GM03348 (cell line): ENCODE measurements at regions not wholly inside any gene's neighbourhood (a gene's known extent, or its start where the extent isn't known, plus 50 kb on each side); places are given as distances from the start of the nearest gene placed in this dataset.
"Not testable (repeated sequence)": the region's sequence is repeated elsewhere in the genome, so short reads cannot be mapped to it uniquely, and the experiment has no call there.

ENCODE experiments used
- DNase-seq: peaks from one replicate; pipeline ENCODE4 v3.0.0; 2012; ENCODE audit warnings: low spot score

DNA sequence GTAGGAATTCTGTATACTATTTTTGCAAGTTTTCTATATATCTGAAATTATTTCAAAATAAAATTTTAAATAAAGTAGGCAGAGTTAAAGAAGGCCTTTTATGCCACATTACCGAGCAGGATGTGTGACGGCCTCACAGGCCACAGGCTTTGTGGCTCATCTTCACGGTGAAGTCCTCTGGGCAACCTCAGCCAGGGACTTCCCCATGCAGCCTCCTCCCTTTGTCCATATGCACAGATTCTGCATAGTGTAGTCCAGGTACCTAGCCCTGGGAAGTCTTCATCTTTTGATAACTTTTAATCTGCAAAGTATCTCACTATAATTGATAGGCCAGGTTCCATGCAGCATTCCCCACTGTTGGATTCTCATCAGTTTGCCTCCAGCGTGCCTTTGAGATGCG, 62.8 kb downstream of the ARHGAP11B start:
- DNase-seq, result not testable (repeated sequence)

DNA sequence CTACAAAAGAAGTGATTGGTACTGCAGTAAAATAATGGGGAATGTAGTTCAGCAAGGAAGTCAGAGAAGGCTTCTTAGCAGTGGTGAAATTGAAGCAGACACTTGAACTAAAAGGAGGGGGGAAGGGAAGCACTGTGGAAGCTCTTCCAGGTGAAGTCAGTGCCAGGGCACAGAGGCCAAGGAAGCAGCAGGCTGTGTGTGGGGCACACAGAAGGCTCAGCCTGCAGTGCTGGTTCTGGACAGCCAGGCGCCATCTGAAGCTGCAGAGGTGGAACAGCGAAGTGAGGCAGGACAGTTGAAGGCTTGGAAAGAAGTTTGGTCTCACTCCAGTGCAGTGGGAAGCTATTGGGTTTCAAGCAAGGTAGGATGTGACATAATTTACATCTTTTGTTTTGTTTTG, 64.2 kb downstream of the ARHGAP11B start:
- not testable (repeated sequence) for DNase-seq

DNA sequence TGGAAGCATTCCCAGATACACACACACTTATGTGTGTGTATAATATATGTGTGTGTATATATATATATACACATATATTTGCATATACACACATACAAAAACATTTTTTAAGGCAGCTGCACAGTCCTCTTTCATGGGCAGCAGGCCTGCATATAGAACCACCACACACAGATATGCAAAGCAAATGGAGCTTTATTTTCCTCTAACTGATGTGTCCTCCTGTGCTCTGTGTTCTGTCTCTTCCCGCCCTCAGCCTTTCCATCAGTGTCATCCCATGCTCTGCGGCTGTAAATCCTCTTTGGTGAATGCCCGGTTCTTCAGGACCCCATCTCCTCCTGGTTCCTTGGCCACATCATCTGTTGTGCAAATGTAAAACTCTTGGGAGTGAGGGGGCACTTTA, 69.9 kb downstream of the ARHGAP11B start:
- not testable (repeated sequence) for DNase-seq

- DNase-seq, result not testable (repeated sequence)
These were observed 70.7 kb downstream of the ARHGAP11B start for GRCh38 chr15:30696439-30697314.

DNA sequence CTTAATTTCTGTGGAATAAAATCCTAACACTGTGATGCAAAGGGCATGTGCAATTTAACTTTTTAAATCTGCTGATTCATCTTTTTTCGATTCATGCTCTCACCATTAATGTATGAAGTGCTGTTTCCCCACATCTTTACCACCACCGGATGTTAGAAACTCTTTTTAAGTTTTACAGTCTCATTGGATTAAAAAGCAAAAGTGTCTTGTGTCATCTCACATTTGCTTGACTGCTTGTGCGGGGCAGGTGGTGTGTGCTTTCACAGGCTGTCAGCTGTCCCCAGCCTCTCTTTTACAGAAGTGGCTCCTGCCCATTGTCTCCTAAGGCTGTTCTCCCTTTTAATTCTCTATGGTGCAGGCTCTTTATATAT, 71.4 kb downstream of the ARHGAP11B start:
- not testable (repeated sequence) for DNase-seq

- DNase-seq, result not testable (repeated sequence)
These were observed 74.2 kb downstream of the ARHGAP11B start for GRCh38 chr15:30700006-30700597.

DNA sequence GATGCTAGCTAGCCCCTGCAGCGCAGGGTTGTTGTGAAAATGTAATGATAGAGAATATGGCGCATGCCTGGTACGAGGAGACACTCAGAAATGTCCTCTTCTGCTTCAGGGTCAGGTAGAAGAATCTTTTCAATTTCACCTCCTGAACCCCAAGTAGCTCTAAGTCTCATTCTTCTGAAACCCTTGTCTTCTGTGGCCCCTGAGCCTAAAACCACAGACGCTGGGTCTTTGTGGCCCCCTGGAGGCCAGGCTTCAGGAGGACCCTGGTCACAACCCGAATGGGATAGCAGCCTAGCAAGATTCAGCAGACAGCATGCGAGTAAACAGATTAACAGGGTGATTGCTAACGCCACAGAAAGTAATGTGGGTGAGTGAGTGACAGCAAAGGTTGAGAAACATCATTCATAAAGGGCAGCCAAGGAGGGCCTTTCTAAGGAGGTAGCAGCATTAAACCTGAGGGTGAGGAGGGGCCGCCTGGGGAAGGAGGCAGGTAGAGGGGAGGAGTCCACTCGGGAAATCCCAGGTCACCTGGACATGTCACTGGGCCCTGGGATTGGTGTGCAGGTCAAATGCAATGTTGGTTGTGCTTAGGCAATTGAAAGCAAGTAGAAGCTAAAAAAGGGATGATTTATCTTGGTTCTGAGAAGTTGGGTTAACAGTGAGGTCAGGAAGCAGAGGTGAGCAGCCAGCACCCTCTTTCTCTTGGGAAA, 82.2 kb downstream of the ARHGAP11B start:
- DNase-seq, result not testable (repeated sequence)

DNA sequence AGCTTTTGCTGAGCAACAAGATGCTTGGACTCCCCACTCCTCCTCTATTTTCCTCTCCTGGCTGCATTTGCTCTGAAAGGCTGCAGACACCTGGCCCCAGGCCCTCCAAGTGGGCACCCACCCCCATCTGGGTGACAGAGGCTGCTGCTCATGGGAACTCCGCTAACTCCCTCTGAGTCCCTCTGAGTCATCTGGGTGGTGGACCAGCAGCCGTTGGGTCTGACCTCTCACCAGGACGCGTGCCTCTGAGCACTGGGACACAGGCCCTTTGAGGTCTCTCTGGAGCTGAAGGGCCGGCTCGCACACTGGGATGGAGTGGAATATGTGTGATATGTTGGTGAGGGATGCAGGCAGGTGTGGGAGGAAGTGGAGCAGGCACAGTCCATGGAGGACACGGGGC, 82.9 kb downstream of the ARHGAP11B start:
- not testable (repeated sequence) for DNase-seq

DNA sequence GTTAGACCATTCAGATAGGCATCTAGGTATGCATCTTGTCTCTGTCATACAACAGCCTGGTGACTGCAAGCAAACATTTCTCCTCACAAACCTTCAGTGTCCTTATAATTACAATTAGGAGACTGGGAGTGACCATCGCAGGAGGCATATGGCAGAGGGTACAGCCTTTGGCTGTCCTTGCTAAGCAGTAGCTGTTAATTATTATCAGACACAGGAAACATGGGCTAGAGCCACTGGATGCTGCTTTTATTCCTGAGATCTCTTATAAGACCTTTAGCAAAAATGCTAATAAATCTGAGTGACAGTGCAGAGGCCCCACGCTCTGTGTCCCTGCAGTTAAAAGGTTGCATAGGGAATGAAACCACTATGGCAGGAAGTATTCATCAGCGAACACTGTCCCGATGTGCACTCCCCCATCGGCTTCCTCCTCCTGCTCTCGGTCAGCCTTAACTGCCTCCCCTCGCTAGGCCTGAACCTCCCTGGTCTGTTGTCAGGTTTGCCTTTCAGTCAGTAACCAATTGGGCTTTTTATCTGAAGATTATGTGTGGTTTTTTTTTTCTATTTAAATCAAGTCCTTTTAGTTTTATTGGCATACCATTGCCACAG, 92.2 kb downstream of the ARHGAP11B start:
- DNase-seq, result not testable (repeated sequence)

GRCh38 chr15:30719363-30719762, 93.4 kb downstream of the ARHGAP11B start:
- DNase-seq, result not testable (repeated sequence)

GRCh38 chr15:30720825-30721224, 94.9 kb downstream of the ARHGAP11B start:
- not testable (repeated sequence) for DNase-seq

- DNase-seq, result not testable (repeated sequence)
These were observed 95.6 kb downstream of the ARHGAP11B start for GRCh38 chr15:30721529-30721928.

- DNase-seq, result not testable (repeated sequence)
These were observed 97.7 kb downstream of the ARHGAP11B start for GRCh38 chr15:30723540-30724175.

DNA sequence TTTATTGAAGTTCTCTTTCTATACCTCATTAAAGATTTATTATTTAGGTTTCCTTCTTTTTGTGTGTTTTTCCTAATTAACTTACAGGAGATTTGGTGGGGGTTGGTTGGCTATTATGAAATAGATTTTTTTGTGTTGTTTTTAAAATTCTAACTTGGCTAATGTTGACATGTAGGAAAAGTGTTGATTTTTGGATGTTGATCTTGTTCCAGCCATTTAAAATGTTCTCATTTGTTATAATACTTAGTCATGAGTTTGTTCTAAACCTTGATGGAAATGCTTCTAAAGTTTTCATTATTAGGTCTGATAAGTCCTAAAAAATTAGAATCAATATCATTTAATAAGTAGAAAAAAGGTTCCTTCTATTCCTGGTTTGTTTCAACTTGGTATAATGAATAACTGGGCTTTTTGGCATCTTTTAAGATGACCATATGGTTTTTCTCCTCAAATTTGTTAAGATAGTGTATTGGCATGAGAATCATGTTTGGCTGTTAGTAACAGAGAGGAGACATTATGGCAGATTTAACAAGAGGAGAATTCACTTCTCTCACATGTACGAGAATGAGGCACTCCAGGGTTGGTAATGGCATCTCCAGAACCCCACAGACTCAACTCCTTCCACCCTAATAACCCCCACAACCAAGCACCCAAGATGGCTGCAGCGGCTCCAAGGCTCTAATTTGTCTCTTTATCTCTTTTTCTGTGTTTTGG, 104.1 kb downstream of the ARHGAP11B start:
- not testable (repeated sequence) for DNase-seq

GRCh38 chr15:30730633-30731032, 104.7 kb downstream of the ARHGAP11B start:
- not testable (repeated sequence) for DNase-seq

DNA sequence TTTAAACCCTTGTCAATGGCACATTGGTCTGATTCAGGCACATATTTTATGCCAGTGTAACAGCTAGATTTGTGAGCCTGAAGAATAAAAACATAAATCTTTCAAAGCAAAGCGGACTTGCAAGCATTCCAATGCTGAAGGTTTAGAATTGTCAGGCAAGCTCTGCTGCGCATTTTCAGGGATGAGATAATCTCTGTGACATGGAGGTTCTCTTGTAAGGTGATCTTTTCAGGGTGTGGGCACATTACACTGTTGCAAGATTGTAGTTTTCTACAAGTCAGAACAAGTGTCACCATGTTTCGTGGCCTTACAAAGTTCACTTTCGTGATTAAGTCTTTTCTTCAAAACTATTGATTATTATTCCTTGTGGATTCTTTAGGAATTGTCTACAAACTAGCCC, 106.2 kb downstream of the ARHGAP11B start:
- not testable (repeated sequence) for DNase-seq

DNA sequence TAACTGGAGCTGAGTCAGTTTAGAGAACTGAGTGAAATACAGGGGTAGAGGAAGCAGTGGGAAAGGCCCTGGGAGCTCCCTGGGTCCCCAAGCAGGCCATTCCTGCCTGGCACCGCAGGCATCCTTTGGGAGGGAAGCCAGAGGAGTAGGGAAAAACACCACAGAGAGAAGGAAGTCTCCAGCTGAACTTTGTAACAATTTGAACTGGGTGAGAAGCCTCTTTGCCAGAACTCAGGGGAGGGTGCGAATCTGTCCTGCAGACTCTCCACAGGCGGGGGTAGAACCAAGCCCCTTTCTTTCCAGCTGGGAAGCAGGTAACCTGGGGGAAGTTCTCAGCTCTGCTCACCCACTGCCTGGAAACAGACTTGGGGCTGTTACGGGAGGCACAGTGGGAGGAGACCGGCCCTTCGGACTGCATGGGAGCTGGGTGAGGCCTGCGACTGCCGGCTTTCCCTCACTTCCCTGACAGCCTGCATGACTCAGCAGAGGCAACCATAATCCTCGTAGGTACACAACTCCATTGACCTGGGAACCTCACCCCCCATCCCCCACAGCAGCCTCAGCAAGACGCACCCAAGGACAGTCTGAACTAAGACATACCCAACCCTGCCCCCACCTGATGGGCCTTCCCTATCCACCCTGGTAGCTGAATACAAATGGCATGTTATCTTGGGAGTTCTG, 110.1 kb downstream of the ARHGAP11B start:
- DNase-seq, result not testable (repeated sequence)

DNA sequence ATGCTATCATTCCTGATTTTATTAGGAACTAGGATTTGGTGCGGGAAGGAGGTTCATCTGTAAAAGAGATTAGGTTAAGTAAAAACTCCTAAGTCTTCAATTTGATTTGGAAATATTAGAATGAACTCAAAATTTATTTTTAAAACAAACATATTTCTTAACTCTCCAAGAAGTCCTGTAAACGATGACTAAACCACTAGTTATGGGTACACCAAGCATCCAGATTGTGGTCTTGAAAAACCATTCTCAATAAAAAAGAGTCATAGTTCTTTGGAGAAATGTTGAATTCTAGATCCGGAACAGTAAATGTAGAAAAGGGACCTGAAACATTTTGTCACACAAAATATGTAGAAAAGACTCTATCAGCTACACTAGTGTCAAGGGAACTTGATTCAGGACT, 116.9 kb downstream of the ARHGAP11B start:
- DNase-seq, result peak; percentile 12

DNA sequence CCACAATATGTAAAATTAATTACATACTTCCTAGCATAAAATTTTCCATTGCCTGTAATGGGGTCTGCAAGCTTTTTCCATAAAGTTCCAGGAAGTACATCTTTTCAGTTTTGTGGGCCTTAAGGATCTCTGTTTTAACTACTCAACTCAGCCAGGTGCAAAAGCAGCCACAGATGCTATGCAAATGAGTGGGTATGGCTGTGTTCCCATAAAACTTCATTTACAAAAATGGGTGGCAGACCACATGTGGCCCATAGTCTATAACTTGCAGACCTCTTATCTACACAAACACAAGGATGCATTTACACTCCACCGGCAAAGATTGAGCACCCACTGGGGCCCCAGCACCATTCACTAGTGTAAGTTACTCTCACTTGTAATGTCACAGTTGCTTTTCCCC, 123.1 kb downstream of the ARHGAP11B start:
- DNase-seq, result not testable (repeated sequence)

DNA sequence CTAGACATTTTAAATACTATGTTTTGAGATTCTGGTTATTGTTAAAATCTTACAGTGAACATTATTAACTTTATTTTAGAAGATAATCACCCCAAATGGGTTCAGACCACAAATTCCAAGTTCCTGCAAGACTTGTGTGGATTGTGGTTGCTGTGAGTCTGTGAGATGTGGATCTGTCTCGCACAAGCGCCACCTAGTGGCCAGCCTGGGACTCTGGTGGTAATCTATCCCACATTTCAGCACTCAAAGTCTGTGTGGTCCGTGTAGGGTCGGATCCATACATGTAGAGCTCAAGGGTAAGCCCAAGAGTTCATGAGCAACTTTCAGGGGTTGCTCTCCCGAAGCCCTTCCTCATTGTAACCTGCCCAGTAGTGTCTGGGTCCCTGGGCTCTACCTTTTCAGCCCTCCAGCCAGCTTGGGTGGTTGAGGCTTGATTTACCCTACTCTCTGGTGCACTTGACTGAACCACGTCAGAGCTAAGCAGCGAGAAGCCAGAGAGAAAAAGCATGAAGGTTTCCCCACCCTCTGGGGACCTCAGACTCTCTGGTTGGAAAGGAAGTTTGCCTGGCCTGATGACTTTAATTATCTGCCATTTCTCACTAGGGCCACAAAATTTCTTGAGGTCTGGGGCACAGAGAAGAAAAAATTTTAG, 129.2 kb downstream of the ARHGAP11B start:
- not testable (repeated sequence) for DNase-seq
